DOHH2 (cell line): ENCODE measurements at regions not wholly inside any gene's neighbourhood (a gene's known extent, or its start where the extent isn't known, plus 50 kb on each side); places are given as distances from the start of the nearest gene placed in this dataset.

Experiments used
- H3F3A ChIP-seq: fragments of 200-600 bp; sonication (generic), shearing (Covaris generic); 2 replicates; pipeline ENCODE4 v1.6.0; 2016; ENCODE audit warnings: antibody characterized with exemption, mild to moderate bottlenecking; ENCODE audit not compliant: control insufficient read depth, insufficient read depth
- H3K27ac ChIP-seq: fragments of 200-600 bp; sonication (generic); 2 replicates; pipeline ENCODE4 v1.5.1; 2014; ENCODE audit warnings: low read depth, mild to moderate bottlenecking, low read length, moderate library complexity
- H3K27me3 ChIP-seq: fragments of 200-600 bp; sonication (generic); 2 replicates; pipeline ENCODE4 v1.6.1; 2014; ENCODE audit warnings: mild to moderate bottlenecking, low read length, mixed read lengths; ENCODE audit not compliant: control insufficient read depth
- H3K36me3 ChIP-seq: fragments of 200-600 bp; sonication (generic); 2 replicates; pipeline ENCODE4 v1.6.1; 2014; ENCODE audit warnings: mild to moderate bottlenecking, low read length, moderate library complexity, mixed read lengths; ENCODE audit not compliant: control insufficient read depth
- H3K4me1 ChIP-seq: fragments of 200-600 bp; sonication (generic); 2 replicates; pipeline ENCODE4 v1.6.1; 2014; ENCODE audit warnings: mild to moderate bottlenecking, low read length, mixed read lengths; ENCODE audit not compliant: control insufficient read depth
- H3K4me2 ChIP-seq: fragments of 200-600 bp; sonication (generic); 2 replicates; pipeline ENCODE4 v1.6.0; 2014; ENCODE audit warnings: mild to moderate bottlenecking, low read length, moderate library complexity
- H3K4me3 ChIP-seq: fragments of 200-600 bp; sonication (generic); 2 replicates; pipeline ENCODE4 v1.5.1; 2014; ENCODE audit warnings: mild to moderate bottlenecking, low read length, mixed read lengths
- H3K79me2 ChIP-seq: fragments of 200-600 bp; sonication (generic); 2 replicates; pipeline ENCODE4 v1.6.1; 2014; ENCODE audit warnings: mild to moderate bottlenecking, low read length, mixed read lengths; ENCODE audit not compliant: control insufficient read depth
- H3K9me2 ChIP-seq: fragments of 200-600 bp; sonication (generic); replicated peaks from 2 replicates; pipeline ENCODE4 v1.6.1; 2014; ENCODE audit warnings: mild to moderate bottlenecking, low read length, mixed read lengths; ENCODE audit not compliant: control insufficient read depth
- H3K9me3 ChIP-seq: fragments of 200-600 bp; sonication (generic); 2 replicates; pipeline ENCODE4 v1.6.1; 2014; ENCODE audit warnings: antibody characterized with exemption, low read length, mixed read lengths; ENCODE audit not compliant: control insufficient read depth, insufficient read depth
- H4K20me1 ChIP-seq: fragments of 200-600 bp; sonication (generic); 2 replicates; pipeline ENCODE4 v1.6.0; 2014; ENCODE audit warnings: low read depth, mild to moderate bottlenecking, antibody characterized with exemption, low read length, moderate library complexity; ENCODE audit not compliant: control insufficient read depth, insufficient read depth
- CTCF ChIP-seq: fragments of 200-600 bp; sonication (generic); IDR thresholded peaks from one replicate; pipeline ENCODE4 v1.5.1; 2014; ENCODE audit warnings: antibody characterized with exemption, mild to moderate bottlenecking, low read depth, low read length; ENCODE audit not compliant: poor library complexity, severe bottlenecking
- EZH2phosphoT487 ChIP-seq: fragments of 200-600 bp; sonication (generic); IDR thresholded peaks from 2 replicates; pipeline ENCODE4 v1.6.1; 2017; ENCODE audit warnings: borderline replicate concordance, mild to moderate bottlenecking, antibody characterized with exemption, low read length, moderate library complexity, mixed read lengths

GRCh38 chr1:228683428-228683827, 51.9 kb upstream of the RHOU start:
- no peaks in the 10 kb centered on the region for H3K79me2 ChIP-seq
- no peak overlapping the region for H3K4me3 ChIP-seq
- H3K9me2 ChIP-seq = no peaks in the 10 kb centered on the region
- no peaks in the 10 kb centered on the region for H3F3A ChIP-seq
- no peaks in the 10 kb centered on the region for H3K36me3 ChIP-seq
- peaks cover 13% of the 10 kb centered on the region; the same call in 1 of the 2 replicates for H3K27me3 ChIP-seq
- no peak overlapping the region for H3K4me2 ChIP-seq
- no peaks in the 10 kb centered on the region for H3K9me3 ChIP-seq
- no peak overlapping the region for H3K27ac ChIP-seq
- H3K4me1 ChIP-seq = no peaks in the 10 kb centered on the region
- H4K20me1 ChIP-seq = no peaks in the 10 kb centered on the region
- TF ChIP-seq CTCF (no peak), EZH2phosphoT487 (no peak)

DNA sequence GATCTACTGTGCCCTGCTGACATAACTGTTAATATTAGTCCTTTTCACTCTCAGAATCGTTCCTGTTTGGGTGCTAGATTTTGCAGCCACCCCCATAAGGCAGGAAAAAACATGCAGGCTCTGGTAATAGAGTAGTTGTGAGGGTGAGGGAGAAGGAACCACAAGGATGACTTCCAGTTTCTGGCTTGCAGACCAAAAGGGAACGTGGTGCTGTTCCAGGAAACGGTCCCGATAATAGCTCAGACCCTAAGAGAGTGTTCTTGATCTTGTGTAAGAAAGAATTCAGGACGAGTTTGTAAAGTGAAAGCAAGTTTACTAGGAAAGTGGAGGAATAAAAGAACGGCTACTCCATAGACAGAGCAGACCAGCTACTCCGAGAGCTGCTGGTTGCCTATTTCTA, 50.7 kb upstream of the RHOU start:
- Histone ChIP-seq H4K20me1 (no peaks in the 10 kb centered on the region), H3K9me3 (no peaks in the 10 kb centered on the region), H3K36me3 (no peaks in the 10 kb centered on the region), H3K79me2 (no peaks in the 10 kb centered on the region), H3K27me3 (peaks cover 16% of the 10 kb centered on the region; the same call in 1 of the 2 replicates), H3K4me2 (no peak overlapping the region), H3K9me2 (no peaks in the 10 kb centered on the region), H3K4me3 (no peak overlapping the region), H3K4me1 (no peaks in the 10 kb centered on the region), H3F3A (no peaks in the 10 kb centered on the region), H3K27ac (no peak overlapping the region)
- TF ChIP-seq EZH2phosphoT487 = no peak
- TF ChIP-seq CTCF = no peak

- Histone ChIP-seq H3K27ac (no peak overlapping the region), H3F3A (no peaks in the 10 kb centered on the region), H4K20me1 (no peaks in the 10 kb centered on the region), H3K9me3 (no peaks in the 10 kb centered on the region), H3K79me2 (no peaks in the 10 kb centered on the region), H3K4me1 (no peaks in the 10 kb centered on the region), H3K9me2 (no peaks in the 10 kb centered on the region), H3K36me3 (no peaks in the 10 kb centered on the region), H3K4me2 (no peak overlapping the region), H3K27me3 (peaks cover 16% of the 10 kb centered on the region; the same call in 1 of the 2 replicates), H3K4me3 (no peak overlapping the region)
- TF ChIP-seq CTCF (no peak), EZH2phosphoT487 (no peak)
These were observed 50.1 kb upstream of the RHOU start for GRCh38 chr1:228685081-228685660.
